ENCODE measurements at regions not wholly inside any gene's neighbourhood (a gene's known extent, or its start where the extent isn't known, plus 50 kb on each side); places are given as distances from the start of the nearest gene placed in this dataset.
A peak's percentile ranks its signal among the peaks of the same experiment; 100 is the strongest.

DNA sequence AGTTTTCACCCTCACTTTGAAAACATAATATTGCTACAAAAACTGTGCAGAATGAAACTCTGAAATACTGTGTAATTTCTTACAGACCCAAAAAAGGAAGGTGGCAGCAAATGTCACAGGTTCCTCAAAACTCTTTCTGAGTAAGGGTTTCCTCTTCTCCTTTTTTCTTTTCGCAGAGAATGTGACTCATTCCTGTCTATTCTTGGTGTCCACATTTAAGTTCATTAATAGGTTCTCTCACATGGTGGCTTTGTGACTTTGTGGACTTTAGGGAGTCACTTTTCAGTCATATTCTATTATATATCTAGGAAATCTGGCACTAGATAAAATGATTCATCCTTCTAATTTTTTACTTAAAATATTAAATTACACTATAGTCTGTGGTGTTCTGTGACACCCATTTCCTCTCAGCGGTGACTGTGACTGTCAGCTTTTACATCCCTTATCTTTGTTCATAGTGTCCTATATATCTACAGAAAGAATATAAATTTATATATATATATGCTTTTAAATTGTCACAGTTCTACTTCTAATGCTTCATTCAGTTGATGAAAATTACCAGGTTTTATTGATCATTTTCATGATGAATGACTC lies 126.8 kb upstream of the HCRTR2 start:
- in situ Hi-C loops (cut with HindIII; ENCODE audit: low sequenced_read_pairs), result no loop called here
- TF ChIP-seq, protein P1, sequence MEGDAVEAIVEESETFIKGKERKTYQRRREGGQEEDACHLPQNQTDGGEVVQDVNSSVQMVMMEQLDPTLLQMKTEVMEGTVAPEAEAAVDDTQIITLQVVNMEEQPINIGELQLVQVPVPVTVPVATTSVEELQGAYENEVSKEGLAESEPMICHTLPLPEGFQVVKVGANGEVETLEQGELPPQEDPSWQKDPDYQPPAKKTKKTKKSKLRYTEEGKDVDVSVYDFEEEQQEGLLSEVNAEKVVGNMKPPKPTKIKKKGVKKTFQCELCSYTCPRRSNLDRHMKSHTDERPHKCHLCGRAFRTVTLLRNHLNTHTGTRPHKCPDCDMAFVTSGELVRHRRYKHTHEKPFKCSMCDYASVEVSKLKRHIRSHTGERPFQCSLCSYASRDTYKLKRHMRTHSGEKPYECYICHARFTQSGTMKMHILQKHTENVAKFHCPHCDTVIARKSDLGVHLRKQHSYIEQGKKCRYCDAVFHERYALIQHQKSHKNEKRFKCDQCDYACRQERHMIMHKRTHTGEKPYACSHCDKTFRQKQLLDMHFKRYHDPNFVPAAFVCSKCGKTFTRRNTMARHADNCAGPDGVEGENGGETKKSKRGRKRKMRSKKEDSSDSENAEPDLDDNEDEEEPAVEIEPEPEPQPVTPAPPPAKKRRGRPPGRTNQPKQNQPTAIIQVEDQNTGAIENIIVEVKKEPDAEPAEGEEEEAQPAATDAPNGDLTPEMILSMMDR (IDR thresholded peaks at IDR 0.05; ENCODE audit: low read depth, low read length), result no peak
- H3K4me3 ChIP-seq (ENCODE audit: low read depth, low read length), result no peak overlapping the region
- DNase-seq (ENCODE audit: low read depth, low spot score), result no peak

DNA sequence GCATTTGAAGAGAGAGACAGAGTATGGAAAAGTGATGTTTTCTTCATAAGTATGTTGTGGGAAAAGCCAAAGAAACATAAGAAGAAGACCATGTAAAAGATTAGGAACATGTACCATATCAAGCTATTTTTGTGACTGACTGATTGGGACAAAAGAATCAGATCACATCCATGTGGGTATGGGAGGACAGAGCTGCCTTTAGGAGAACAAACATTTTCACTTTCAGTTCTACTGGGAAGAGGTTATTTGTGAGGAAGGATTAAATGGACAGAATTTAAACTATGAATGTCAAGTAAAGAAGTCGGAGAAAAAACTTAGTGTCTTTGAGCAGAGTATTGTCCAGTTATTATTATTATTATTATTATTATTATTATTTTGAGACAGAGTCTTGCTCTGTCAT lies 124.4 kb upstream of the HCRTR2 start:
- DNase-seq (ENCODE audit: low read depth, low spot score), result no peak
- TF ChIP-seq, protein P1 (IDR thresholded peaks at IDR 0.05; ENCODE audit: low read depth, low read length), result no peak
- H3K4me3 ChIP-seq (ENCODE audit: low read depth, low read length), result no peak overlapping the region
- in situ Hi-C loops (cut with HindIII; ENCODE audit: low sequenced_read_pairs), result no loop called here

DNA sequence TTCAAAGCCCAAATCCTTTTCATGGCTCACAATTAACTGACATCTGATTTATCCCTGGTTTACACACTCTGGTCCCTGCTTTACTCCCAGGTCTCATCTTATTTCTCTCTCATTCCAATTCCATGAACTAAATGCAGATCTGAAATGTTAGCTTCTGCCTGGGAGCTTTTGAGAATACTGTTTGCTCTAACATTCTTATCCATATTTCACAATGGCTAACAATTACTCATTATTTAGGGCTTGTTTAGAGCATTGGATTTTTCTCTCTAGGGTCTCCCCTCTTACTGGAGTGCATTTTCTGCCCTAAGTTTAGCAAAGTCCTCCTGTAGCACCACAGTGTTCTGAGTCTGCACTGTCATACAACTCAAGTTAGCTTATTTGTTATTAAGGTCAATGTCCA lies 121.5 kb upstream of the HCRTR2 start:
- H3K4me3 ChIP-seq (ENCODE audit: low read depth, low read length), result no peak overlapping the region
- DNase-seq (ENCODE audit: low read depth, low spot score), result no peak
- TF ChIP-seq, protein P1 (IDR thresholded peaks at IDR 0.05; ENCODE audit: low read depth, low read length), result no peak
- in situ Hi-C loops (cut with HindIII; ENCODE audit: low sequenced_read_pairs), result no loop called here

DNA sequence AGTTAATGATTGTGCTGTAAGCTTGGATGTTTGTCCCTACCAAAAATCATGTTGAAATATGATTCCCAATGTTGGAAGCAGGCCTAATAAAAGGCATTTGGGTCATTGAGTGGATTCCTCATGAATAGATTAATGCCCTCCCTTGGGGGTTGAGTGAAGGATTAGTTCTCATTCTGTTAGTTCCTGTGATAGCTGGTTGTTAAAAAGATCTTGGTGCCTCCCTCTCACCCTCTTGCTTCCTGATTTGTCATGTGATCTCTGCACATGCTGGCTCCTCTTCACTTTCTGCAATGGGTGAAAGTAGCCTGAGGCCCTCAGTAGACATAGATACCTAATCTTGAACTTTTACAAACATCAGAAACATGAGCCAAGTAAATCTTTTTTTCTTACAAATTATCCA lies 115.6 kb upstream of the HCRTR2 start:
- TF ChIP-seq, protein P1 (IDR thresholded peaks at IDR 0.05; ENCODE audit: low read depth, low read length), result no peak
- in situ Hi-C loops (cut with HindIII; ENCODE audit: low sequenced_read_pairs), result no loop called here
- no peak for DNase-seq (ENCODE audit: low read depth, low spot score)
- no peak overlapping the region for H3K4me3 ChIP-seq (ENCODE audit: low read depth, low read length)

DNA sequence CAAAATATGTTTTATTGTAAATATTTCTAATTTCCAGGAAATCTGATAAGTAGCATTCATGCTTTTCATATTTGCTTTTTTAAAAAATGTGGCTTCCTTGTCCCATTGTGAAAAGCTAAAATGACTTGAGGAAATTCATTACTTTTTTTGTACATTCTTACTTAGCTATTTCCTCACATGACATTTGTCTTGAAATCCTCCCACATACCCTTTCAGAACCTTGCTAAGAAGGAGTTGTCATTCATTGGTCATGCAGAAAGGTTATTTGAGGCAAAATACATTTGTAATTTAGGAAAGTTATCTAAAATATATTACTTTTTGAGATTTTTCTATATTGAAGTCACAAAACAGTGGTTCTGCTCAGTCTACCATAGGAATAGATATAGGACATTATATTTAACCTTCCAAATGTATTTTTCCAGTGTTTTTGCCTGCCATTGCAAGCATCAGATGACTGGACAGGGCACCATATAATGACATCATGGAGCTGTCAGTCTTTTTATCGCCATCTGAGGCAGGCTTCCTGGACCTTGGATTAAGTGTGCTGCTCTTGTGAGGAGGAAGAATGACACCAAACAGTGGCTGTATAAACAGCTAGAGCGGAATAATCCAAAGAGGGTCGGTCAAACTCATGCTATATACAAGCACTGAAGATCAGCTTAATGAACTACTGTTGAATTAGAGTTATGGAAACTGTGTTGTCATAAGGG lies 109.4 kb upstream of the HCRTR2 start:
- DNase-seq (ENCODE audit: low read depth, low spot score), result no peak
- H3K4me3 ChIP-seq (ENCODE audit: low read depth, low read length), result no peak overlapping the region
- TF ChIP-seq, protein P1 (IDR thresholded peaks at IDR 0.05; ENCODE audit: low read depth, low read length), result no peak
- in situ Hi-C loops (cut with HindIII; ENCODE audit: low sequenced_read_pairs), result no loop called here

DNA sequence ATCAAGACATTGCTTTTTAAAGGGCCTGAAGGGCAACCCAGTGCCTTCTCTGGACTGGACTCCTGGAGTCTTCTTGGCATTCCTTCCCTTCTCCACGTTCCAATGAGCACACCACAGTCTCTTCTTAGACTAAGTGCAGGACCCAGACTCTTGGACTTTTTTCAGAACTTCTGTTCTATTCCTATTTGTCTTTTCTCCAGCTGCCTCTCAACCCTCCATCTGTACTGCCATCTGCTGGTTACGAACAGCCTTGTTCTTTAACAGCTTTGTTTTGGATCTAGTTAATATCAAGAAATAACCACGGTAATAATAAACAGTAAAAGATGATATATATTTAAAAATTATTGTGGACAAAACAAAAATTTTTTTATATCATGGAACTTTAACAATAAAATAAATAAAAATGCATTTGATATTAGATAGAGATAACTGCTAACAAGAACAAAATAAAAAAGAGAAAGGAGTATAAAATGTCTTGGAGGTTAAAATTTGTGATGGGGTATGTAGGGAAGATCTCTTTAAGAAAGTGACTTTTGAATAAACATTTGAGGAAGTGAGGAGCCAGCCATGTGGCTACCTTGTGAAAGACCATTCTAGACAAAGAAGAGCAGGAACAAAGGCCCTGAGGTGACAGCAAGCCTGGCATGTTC lies 105.1 kb upstream of the HCRTR2 start:
- TF ChIP-seq, protein P1 (IDR thresholded peaks at IDR 0.05; ENCODE audit: low read depth, low read length), result peak; percentile 64
- in situ Hi-C loops (cut with HindIII; ENCODE audit: low sequenced_read_pairs), result no loop called here
- peak; percentile 52 for DNase-seq (ENCODE audit: low read depth, low spot score)
- H3K4me3 ChIP-seq (ENCODE audit: low read depth, low read length), result no peak overlapping the region
